AG09309 (cell line): ENCODE measurements at regions not wholly inside any gene's neighbourhood (a gene's known extent, or its start where the extent isn't known, plus 50 kb on each side); places are given as distances from the start of the nearest gene placed in this dataset.

Experiments used
- DNase-seq: peaks from one replicate; pipeline ENCODE4 v3.0.0-alpha.2; 2010; ENCODE audit warnings: low read depth
- H3K4me3 ChIP-seq: 2 replicates; pipeline ENCODE4 v1.5.1; 2011; ENCODE audit warnings: mild to moderate bottlenecking, low read depth, low read length, moderate library complexity; ENCODE audit not compliant: control insufficient read depth
- TF ChIP-seq, protein P1 (sequence below): IDR thresholded peaks from 2 replicates; pipeline ENCODE4 v1.5.1; 2011; ENCODE audit warnings: mild to moderate bottlenecking, low read depth, low read length, inconsistent platforms; ENCODE audit not compliant: insufficient read depth, control insufficient read depth; ENCODE audit errors: missing control alignments

DNA sequence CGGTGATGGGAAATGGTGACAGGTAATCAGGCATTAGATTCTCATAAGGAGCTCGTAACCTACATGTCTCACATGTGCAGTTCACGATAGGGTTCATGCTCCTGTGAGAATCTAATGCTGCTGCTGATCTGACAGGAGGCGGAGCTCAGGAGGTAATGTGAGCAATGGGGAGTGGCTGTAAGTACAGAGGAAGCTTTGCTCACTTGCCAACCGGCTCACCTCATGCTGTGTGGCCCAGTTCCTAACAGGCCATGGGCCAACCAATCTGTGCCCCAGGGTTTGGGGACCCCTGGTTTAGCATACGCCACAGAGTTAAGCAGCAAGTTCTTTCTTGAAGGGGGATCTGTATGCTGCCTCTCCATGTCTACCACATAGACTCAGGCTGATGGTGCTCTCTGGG is 133.1 kb downstream of the IQUB start:
- no peak for DNase-seq
- TF ChIP-seq, protein P1, sequence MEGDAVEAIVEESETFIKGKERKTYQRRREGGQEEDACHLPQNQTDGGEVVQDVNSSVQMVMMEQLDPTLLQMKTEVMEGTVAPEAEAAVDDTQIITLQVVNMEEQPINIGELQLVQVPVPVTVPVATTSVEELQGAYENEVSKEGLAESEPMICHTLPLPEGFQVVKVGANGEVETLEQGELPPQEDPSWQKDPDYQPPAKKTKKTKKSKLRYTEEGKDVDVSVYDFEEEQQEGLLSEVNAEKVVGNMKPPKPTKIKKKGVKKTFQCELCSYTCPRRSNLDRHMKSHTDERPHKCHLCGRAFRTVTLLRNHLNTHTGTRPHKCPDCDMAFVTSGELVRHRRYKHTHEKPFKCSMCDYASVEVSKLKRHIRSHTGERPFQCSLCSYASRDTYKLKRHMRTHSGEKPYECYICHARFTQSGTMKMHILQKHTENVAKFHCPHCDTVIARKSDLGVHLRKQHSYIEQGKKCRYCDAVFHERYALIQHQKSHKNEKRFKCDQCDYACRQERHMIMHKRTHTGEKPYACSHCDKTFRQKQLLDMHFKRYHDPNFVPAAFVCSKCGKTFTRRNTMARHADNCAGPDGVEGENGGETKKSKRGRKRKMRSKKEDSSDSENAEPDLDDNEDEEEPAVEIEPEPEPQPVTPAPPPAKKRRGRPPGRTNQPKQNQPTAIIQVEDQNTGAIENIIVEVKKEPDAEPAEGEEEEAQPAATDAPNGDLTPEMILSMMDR, result no peak
- no peak overlapping the region for H3K4me3 ChIP-seq

DNA sequence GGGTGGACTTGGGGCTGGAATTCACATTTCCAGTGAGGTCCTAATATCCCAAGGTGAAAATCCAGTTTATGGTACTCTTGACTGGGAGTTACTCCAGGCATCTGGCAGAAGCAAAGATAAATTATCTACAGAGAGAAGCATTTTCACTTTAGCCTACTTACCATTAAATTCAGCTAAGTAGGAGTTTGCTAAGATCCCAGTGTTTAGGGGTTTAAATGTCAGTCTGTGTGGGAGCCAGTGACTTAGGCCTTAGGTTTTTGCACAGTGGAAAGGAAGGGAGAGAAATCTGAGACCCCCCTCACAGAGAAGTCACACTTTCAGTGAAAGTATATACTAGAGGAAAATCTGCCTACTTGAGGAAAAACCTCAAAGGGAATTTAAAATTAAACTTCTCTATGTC is 134.2 kb downstream of the IQUB start:
- no peak for DNase-seq
- no peak overlapping the region for H3K4me3 ChIP-seq
- TF ChIP-seq, protein P1, result no peak

DNA sequence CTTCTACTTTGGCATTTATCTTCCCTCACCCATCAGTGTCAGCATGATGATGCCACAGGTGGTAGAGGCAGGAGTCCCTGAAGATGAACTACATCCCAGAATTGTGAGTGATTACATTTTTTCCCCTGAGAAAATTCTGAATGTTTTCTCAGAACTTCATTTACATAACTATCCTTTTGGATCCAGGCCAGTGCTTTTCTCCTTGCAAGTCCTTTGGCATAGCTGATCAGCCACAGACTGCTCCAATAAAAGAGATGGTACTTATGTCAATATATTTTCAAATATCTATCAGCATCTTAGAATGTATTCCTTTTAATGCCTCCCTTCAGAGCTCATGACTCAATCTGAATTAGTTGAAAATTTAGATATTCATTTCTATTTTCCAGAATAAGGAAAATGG is 135.5 kb downstream of the IQUB start:
- TF ChIP-seq, protein P1, result no peak
- no peak overlapping the region for H3K4me3 ChIP-seq
- no peak for DNase-seq

DNA sequence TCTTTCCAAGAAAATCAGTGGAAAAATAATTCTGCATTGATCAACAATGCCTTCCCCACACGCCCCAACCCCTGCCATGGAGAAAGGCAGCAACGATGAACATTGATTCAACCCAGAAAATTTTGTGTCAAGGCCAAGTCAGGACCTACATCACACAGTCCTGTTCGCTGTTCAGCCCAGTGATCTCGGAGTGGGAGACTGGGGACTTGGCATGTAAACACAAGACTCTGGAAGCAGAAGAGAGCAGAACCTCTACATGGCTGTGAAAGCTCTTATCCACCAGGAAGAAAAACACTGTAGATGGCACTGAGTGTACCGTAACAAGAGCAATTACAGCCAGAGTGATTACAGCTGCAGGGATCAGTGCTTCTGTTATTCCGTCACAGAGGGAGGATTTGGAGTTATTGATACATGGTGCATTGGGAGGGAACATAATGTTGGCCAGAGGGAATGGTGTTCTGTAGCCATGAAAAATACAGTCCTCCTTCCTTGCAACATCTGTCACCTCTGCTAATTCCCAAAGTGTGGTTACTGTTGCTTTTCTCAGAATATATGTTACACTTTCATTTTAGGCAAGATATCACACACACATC is 136.6 kb downstream of the IQUB start:
- DNase-seq, result no peak
- TF ChIP-seq, protein P1, result no peak
- no peak overlapping the region for H3K4me3 ChIP-seq

DNA sequence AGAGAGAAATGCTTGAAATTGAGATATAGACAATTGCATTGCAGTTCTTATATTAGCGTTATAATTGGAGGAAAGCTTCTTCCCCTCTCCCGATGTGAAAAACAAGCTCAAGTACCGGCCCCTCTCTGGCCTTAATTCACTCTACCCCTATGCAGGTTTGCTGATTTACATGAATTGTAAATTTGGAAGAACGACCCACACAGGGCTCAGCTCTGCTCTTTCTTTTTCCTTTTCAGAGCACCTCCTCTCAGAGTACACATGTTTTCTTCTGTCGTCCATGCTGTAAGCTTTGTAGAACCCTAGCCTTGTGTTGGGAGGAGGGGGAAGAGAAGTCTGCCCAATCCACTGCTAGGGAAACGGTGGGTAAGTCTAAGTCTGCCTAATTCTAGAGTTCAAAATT is 140.8 kb downstream of the IQUB start:
- no peak for DNase-seq
- no peak overlapping the region for H3K4me3 ChIP-seq
- TF ChIP-seq, protein P1, result no peak

DNA sequence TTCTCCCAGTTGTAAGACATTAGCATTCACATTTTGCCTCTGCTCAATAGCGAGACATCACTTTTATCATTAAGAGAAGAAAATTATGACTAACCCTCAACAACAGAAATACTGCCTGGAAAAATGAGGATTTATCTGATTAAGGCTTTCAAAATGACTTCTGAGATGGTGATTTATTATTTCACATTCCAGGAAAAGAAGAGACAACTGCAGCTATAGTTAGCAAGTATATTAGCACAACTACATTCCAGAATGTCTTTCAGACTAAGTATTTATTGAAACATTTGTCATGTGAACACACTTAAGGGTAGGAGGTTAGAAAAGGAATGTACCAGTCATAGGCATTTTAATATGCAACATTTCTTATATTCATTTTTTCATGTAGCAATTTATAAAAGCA is 162.0 kb downstream of the IQUB start:
- TF ChIP-seq, protein P1, result no peak
- H3K4me3 ChIP-seq, result no peak overlapping the region
- no peak for DNase-seq
